Caco-2 (cell line): ENCODE measurements at regions not wholly inside any gene's neighbourhood (a gene's known extent, or its start where the extent isn't known, plus 50 kb on each side); places are given as distances from the start of the nearest gene placed in this dataset.

ENCODE experiments used
- BruUV-seq: library from RNA; stranded (reverse); fragments of 400-500 nt; replicated peaks from 2 replicates; lab custom pipeline; 2021; lab: Mats Ljungman, UMichigan
- CTCF ChIA-PET: fragments of 300-600 bp; sonication (Branson Sonifier 250); formaldehyde crosslinking; loops from one replicate; lab custom pipeline; 2022; ENCODE audit warnings: antibody characterized with exemption; lab: Charles Lee
- POLR2A ChIA-PET: fragments of 300-600 bp; sonication (Branson Sonifier 250); formaldehyde crosslinking; loops from one replicate; lab custom pipeline; 2022; ENCODE audit warnings: antibody characterized with exemption; lab: Charles Lee
- DNase-seq, 2 experiments: peaks; one replicate each; pipeline versions ENCODE4 v3.0.0 to v3.0.0-alpha.2; 2020 to 2022
- H3K27me3 ChIP-seq: replicated peaks from 2 replicates; pipeline ENCODE4 v1.6.0; 2011; ENCODE audit warnings: low read length; ENCODE audit not compliant: control insufficient read depth, insufficient read depth
- H3K36me3 ChIP-seq: 2 replicates; pipeline ENCODE4 v1.5.1; 2011; ENCODE audit warnings: low read length; ENCODE audit not compliant: control insufficient read depth, insufficient read depth
- H3K4me1 ChIP-seq: fragments of 250-450 bp; sonication (Bioruptor Pico); 2 replicates; pipeline ENCODE4 v1.5.1; 2020; ENCODE audit warnings: mild to moderate bottlenecking
- H3K4me3 ChIP-seq: 2 replicates; pipeline ENCODE4 v1.5.1; 2011; ENCODE audit warnings: low read depth, mild to moderate bottlenecking, control low read depth, low read length
- H3K9me3 ChIP-seq: fragments of 250-450 bp; sonication (Bioruptor Pico); 2 replicates; pipeline ENCODE4 v1.5.1; 2020; ENCODE audit warnings: mild to moderate bottlenecking, moderate library complexity
- H3K27ac Mint-ChIP-seq: one replicate; pipeline ENCODE4 v1.8.0; 2022; ENCODE audit warnings: mixed read lengths; ENCODE audit not compliant: unreplicated experiment
- H3K27me3 Mint-ChIP-seq: one replicate; pipeline ENCODE4 v1.8.0; 2022; ENCODE audit warnings: mixed read lengths; ENCODE audit not compliant: insufficient read depth, unreplicated experiment
- H3K36me3 Mint-ChIP-seq: one replicate; pipeline ENCODE4 v1.8.0; 2022; ENCODE audit warnings: mild to moderate bottlenecking, mixed read lengths; ENCODE audit not compliant: insufficient read depth, unreplicated experiment
- H3K4me1 Mint-ChIP-seq: one replicate; pipeline ENCODE4 v1.8.0; 2022; ENCODE audit warnings: low read depth, mixed read lengths; ENCODE audit not compliant: unreplicated experiment
- H3K4me3 Mint-ChIP-seq: one replicate; pipeline ENCODE4 v1.8.0; 2022; ENCODE audit warnings: mild to moderate bottlenecking, moderate library complexity, mixed read lengths; ENCODE audit not compliant: unreplicated experiment
- H3K9me3 Mint-ChIP-seq: one replicate; pipeline ENCODE4 v1.8.0; 2022; ENCODE audit warnings: mixed read lengths; ENCODE audit not compliant: unreplicated experiment
- intact Hi-C: fragments of 100-400 bp; cut with micrococcal nuclease; formaldehyde crosslinking; loops from one replicate; pipeline ENCODE4 v1.10.0; 2022; ENCODE audit not compliant: unreplicated experiment
- TF ChIP-seq, protein P1 (sequence below), 2 experiments: fragments of 200-600 bp in 1 of 2; IDR thresholded peaks; 1 replicate in 1 of 2; 2 replicates in 1 of 2; pipeline versions ENCODE4 v1.5.1 to v1.8.0; 2011 to 2022; ENCODE audit warnings: antibody characterized with exemption in 1 of 2, control low read depth in 1 of 2, inconsistent platforms in 1 of 2, low read depth in 1 of 2, low read length in 1 of 2, mild to moderate bottlenecking in 1 of 2, moderate library complexity in 1 of 2; ENCODE audit not compliant: insufficient read depth in 1 of 2, severe bottlenecking in 1 of 2, unreplicated experiment in 1 of 2

DNA sequence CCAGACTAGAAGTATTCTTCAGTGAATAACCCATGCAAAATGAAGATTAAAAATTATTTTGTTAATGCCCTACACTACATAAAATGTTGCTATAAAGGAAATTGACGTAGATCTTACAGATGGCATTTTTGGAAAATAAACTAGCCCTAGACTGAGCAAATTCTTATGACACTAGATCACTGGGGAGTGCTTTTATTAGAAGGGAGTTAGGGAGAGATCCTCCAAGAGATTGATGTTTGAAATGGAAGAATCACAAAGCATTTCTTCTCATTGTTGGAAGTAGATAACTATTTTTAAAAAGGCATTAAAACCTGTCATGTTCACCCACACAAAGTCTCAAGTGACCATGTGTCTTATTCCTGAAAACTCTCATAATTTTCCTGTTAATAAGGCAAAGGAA is 351.1 kb upstream of the TLE4 start:
- Histone ChIP-seq H3K36me3 (no peaks in the 10 kb centered on the region), H3K9me3 (no peaks in the 10 kb centered on the region), H3K27me3 (no peaks in the 10 kb centered on the region), H3K4me3 (no peak overlapping the region), H3K4me1 (no peaks in the 10 kb centered on the region)
- H3K27me3 Mint-ChIP-seq, result no peaks in the 10 kb centered on the region
- DNase-seq, result no peak
- no peaks in the 10 kb centered on the region for H3K9me3 Mint-ChIP-seq
- POLR2A ChIA-PET, result no interaction called here
- intact Hi-C loops, result no loop called here
- H3K36me3 Mint-ChIP-seq, result no peaks in the 10 kb centered on the region
- BruUV-seq, result no TSS peak
- CTCF ChIA-PET, result no interaction called here
- TF ChIP-seq, protein P1, sequence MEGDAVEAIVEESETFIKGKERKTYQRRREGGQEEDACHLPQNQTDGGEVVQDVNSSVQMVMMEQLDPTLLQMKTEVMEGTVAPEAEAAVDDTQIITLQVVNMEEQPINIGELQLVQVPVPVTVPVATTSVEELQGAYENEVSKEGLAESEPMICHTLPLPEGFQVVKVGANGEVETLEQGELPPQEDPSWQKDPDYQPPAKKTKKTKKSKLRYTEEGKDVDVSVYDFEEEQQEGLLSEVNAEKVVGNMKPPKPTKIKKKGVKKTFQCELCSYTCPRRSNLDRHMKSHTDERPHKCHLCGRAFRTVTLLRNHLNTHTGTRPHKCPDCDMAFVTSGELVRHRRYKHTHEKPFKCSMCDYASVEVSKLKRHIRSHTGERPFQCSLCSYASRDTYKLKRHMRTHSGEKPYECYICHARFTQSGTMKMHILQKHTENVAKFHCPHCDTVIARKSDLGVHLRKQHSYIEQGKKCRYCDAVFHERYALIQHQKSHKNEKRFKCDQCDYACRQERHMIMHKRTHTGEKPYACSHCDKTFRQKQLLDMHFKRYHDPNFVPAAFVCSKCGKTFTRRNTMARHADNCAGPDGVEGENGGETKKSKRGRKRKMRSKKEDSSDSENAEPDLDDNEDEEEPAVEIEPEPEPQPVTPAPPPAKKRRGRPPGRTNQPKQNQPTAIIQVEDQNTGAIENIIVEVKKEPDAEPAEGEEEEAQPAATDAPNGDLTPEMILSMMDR (IDR thresholded peaks at IDR 0.05; ENCODE audit: insufficient read depth in 1 of 2, low read depth in 1 of 2, low read length in 1 of 2, severe bottlenecking in 1 of 2, unreplicated experiment in 1 of 2), result no peak
- no peak overlapping the region for H3K4me3 Mint-ChIP-seq
- H3K4me1 Mint-ChIP-seq, result no peaks in the 10 kb centered on the region
- H3K27ac Mint-ChIP-seq, result no peak overlapping the region

DNA sequence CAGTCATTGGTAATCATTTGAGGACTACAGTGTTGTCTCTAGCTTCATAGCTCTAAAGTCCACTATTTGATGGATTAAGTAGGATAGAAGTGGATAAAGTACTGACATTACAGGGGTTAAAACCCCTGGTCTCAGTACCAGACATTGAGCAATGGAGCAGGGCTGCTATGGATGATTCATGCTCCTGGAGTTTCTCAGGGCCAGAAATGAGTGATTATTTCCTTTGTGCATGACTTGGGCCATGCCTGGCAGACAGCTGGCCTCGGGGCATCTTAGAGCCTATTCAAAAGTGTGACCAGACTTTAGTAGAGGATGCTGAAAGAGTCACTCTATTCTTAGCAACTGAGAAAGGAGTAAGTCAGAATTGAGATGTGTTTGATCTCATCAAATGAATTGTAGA is 350.7 kb upstream of the TLE4 start:
- no peaks in the 10 kb centered on the region for H3K36me3 ChIP-seq
- POLR2A ChIA-PET, result no interaction called here
- no peaks in the 10 kb centered on the region for H3K27me3 ChIP-seq
- H3K4me1 Mint-ChIP-seq, result no peaks in the 10 kb centered on the region
- TF ChIP-seq, protein P1 (IDR thresholded peaks at IDR 0.05; ENCODE audit: insufficient read depth in 1 of 2, low read depth in 1 of 2, low read length in 1 of 2, severe bottlenecking in 1 of 2, unreplicated experiment in 1 of 2), result no peak
- H3K27me3 Mint-ChIP-seq, result no peaks in the 10 kb centered on the region
- BruUV-seq, result no TSS peak
- no peaks in the 10 kb centered on the region for H3K4me1 ChIP-seq
- no peak overlapping the region for H3K4me3 ChIP-seq
- no peaks in the 10 kb centered on the region for H3K9me3 Mint-ChIP-seq
- H3K4me3 Mint-ChIP-seq, result no peak overlapping the region
- CTCF ChIA-PET, result no interaction called here
- no peak for DNase-seq
- no peaks in the 10 kb centered on the region for H3K36me3 Mint-ChIP-seq
- intact Hi-C loops, result no loop called here
- H3K27ac Mint-ChIP-seq, result no peak overlapping the region
- H3K9me3 ChIP-seq, result no peaks in the 10 kb centered on the region

DNA sequence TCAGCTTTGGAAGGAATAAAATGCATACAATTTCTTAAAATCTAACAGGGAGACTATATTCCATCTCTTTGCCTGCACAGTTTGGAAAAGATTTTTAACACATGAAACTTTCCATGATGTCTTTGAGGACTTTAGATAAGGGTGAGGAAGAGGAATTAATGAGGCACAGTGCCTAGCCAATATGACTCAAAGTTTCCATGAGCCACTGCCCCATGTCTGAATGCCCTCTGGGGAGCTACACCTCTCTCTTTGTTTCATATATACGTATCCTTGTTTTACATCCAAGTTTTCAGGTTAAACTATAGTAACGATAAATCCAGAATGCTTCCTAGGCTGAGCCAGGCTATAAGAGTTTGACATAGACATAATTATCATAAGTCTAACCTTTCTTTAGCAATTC is 349.3 kb upstream of the TLE4 start:
- DNase-seq, result no peak
- H3K27ac Mint-ChIP-seq, result no peak overlapping the region
- H3K27me3 ChIP-seq, result no peaks in the 10 kb centered on the region
- H3K4me3 ChIP-seq, result no peak overlapping the region
- BruUV-seq, result no TSS peak
- H3K36me3 Mint-ChIP-seq, result no peaks in the 10 kb centered on the region
- H3K4me1 Mint-ChIP-seq, result no peaks in the 10 kb centered on the region
- POLR2A ChIA-PET, result no interaction called here
- H3K4me1 ChIP-seq, result no peaks in the 10 kb centered on the region
- CTCF ChIA-PET, result no interaction called here
- TF ChIP-seq, protein P1 (IDR thresholded peaks at IDR 0.05; ENCODE audit: insufficient read depth in 1 of 2, low read depth in 1 of 2, low read length in 1 of 2, severe bottlenecking in 1 of 2, unreplicated experiment in 1 of 2), result no peak
- H3K4me3 Mint-ChIP-seq, result no peak overlapping the region
- H3K36me3 ChIP-seq, result no peaks in the 10 kb centered on the region
- intact Hi-C loops, result no loop called here
- no peaks in the 10 kb centered on the region for H3K27me3 Mint-ChIP-seq
- no peaks in the 10 kb centered on the region for H3K9me3 ChIP-seq
- no peaks in the 10 kb centered on the region for H3K9me3 Mint-ChIP-seq
